GM18873 (cell line): ENCODE measurements at regions not wholly inside any gene's neighbourhood (a gene's known extent, or its start where the extent isn't known, plus 50 kb on each side); places are given as distances from the start of the nearest gene placed in this dataset.

Source experiments
- ATAC-seq: cut with Tn5 transposase; IDR thresholded peaks from one replicate; pipeline ENCODE4 v1.9.1; 2021; ENCODE audit warnings: mild to moderate bottlenecking, moderate library complexity, moderate number of reproducible peaks; ENCODE audit not compliant: unreplicated experiment, low FRiP score

- no peak for ATAC-seq
These were observed 282.5 kb downstream of the ETS1 start for GRCh38 chr11:128304666-128305485.

GRCh38 chr11:128304116-128304515, 283.2 kb downstream of the ETS1 start:
- no peak for ATAC-seq

- ATAC-seq: no peak
These were observed 284.0 kb downstream of the ETS1 start for GRCh38 chr11:128303383-128303782.

GRCh38 chr11:128302425-128303186, 284.8 kb downstream of the ETS1 start:
- peak; percentile 78 for ATAC-seq

GRCh38 chr11:128301756-128302155, 285.6 kb downstream of the ETS1 start:
- ATAC-seq: no peak

GRCh38 chr11:128300785-128301184, 286.6 kb downstream of the ETS1 start:
- no peak for ATAC-seq

DNA sequence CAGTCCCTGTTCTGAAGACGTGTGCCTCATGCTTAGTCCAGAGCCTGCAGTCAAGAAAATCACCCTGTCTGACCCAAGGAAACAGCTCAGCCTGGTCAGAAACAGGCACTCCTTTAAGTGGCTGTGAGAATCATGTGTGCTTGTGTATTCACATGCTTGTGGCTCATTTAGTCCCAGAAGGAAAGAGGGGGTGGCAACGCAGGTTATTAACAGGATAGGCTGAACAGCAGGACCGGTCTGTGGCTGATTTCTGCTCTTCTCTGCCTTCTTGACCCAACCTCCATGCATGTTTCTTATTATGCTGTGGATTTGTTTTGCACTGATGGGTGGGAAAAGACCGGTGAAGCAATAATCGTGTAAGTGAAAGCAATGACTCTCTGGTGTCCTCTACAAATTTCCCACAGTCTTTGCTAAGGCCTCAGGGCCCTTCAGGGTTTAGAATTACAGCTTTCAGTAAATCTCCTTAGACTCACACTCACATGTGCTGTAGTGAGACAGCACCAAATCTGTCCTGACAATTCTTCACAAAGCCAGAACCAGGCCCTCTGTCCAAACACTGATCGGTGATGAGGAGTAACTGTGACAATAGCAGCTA, 288.1 kb downstream of the ETS1 start:
- ATAC-seq: peak; percentile 31

DNA sequence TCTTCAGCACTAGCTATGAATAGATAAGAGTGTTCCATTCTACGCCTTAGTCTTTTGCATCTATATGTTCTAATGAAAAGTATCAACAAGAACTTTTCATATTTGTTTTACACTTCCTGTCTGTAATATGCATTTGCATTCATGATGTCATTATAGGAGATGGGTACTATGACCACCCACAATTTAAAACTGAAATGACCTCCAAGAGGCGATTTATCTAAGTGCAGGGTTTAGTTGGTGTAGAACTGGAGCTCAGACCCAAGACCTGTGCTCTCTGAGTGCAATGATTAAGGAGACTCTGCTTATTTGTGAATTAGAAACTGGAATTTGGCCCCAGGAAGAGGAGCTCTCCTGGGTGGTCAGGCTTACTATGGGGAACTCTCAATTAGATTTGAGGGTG, 289.1 kb downstream of the ETS1 start:
- ATAC-seq: no peak

- no peak for ATAC-seq
These were observed 289.6 kb downstream of the ETS1 start for GRCh38 chr11:128297805-128298204.

DNA sequence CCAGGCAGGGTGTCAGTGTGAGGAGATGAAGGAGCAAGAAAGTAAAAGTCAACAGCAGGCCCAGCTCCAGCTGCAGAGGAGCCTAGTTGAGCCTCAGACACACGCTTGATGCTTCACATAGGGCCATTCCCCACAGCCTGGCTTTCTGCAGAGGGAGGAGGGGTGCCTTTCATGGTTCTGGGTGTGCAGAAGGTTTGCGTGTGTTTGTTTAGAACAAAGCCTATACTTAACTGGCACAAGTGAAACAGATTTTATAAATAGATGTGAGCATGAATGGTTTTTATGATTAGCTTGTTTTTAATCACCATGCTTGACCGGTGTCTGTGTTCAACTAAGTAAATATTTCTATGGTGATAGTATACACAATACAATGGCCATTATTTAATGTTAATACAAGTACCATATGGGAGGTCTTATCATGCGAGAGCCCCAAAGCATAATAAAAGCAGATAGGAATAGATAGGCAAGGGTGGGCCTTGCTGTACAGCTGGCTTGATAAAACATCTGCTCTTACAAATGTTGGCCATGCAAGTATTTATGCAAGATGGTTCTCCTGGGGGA, 290.2 kb downstream of the ETS1 start:
- ATAC-seq: no peak

GRCh38 chr11:128294671-128295050, 292.7 kb downstream of the ETS1 start:
- ATAC-seq: no peak

GRCh38 chr11:128294001-128294670, 293.2 kb downstream of the ETS1 start:
- ATAC-seq: no peak

DNA sequence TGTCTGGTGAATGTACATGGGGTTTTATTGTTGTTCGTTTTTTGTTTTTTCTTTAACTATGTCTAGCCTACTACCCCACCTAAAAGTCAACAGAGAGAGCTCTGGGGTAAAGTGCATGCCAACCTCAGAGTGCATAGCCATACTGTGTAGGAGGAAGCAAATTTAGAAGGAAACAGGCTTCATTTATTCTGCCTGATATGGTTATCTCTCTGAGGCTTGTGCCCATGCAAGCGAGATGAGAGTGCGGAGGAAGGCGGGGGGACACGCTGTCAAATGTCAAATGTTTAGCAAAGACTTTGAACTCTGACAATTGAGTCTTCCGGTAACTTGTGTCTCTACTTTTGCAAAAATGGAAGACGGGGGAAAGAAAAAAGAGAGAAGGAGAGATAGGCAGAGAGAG, 295.5 kb downstream of the ETS1 start:
- no peak for ATAC-seq

- ATAC-seq: no peak
These were observed 296.4 kb downstream of the ETS1 start for GRCh38 chr11:128291007-128291406.

DNA sequence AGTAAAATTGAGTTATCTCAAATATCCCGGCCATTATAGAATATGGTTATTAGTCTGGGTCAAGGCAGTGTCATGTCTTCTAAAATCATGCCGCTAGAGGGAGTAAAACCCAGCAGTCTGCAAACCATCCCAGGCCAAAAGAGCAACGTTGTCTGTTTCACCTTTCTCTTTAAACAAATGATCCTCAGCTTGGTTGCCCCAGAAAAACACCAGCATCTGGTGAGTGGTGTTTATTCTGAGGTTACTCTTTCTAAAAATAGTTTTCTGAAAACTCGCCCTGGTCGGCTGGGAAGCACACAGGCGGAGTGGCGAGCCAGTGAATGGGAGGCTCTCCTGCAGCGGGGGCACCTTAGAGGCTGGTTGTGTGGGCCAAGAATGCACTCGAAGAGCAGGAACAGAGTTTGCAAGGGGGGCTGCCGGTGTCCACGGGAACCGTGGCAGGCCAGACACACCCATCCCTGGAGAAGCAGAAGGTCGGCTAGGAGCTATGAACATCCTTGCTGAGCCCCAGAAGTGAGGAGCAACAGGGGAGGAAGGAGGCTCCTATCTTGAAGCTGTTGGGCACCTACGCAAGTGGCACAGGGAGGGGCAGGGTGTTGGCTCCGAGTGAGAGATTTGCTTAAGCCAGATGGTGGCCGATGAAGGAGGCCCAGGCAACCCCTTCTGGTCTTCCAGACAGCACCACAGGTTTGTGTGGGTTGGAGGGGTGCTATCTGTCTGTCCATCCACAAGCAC, 297.1 kb downstream of the ETS1 start:
- peak; percentile 76 for ATAC-seq

- no peak for ATAC-seq
These were observed 298.3 kb downstream of the ETS1 start for GRCh38 chr11:128289048-128289447.

DNA sequence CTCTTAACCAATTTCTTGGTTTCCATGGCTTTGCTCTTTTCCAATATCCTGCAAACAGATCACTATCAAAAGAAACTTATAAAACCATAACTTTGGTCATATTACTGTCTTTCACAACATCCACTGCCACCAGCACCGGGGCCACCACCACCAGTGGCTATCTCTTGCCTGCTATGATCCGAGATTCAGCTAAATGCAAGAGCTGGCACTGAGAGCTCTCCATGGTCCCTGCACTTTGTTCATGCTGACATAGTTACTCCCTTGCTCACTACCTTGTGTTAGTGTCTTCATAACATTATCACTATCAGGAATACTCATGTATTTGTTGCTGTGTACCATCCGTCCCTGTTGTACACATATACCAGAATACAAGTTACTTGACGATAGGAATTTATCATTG, 299.0 kb downstream of the ETS1 start:
- ATAC-seq: no peak

- no peak for ATAC-seq
These were observed 302.0 kb downstream of the ETS1 start for GRCh38 chr11:128285321-128285720.

GRCh38 chr11:128284634-128285033, 302.7 kb downstream of the ETS1 start:
- no peak for ATAC-seq

GRCh38 chr11:128283451-128283850, 303.9 kb downstream of the ETS1 start:
- ATAC-seq: no peak
